ENCODE measurements at regions not wholly inside any gene's neighbourhood (a gene's known extent, or its start where the extent isn't known, plus 50 kb on each side); places are given as distances from the start of the nearest gene placed in this dataset.

GRCh38 chr6:95685822-95686221, 108.5 kb downstream of the MANEA start:
- no peak overlapping the region for H3K27ac ChIP-seq (ENCODE audit: low read length)
- H3K27me3 ChIP-seq (ENCODE audit: control insufficient read depth, insufficient read depth, low read length), result no peaks in the 10 kb centered on the region
- in situ Hi-C loops (cut with HindIII; ENCODE audit: low pct_unique_long_range_greater_than_20kb, low sequenced_read_pairs), result no loop called here
- CTCF ChIA-PET, result no interaction called here
- no peaks in the 10 kb centered on the region for H3K36me3 ChIP-seq (ENCODE audit: control insufficient read depth, insufficient read depth, low read length)
- H3K9me3 ChIP-seq (ENCODE audit: control insufficient read depth, insufficient read depth, low read depth, low read length), result no peaks in the 10 kb centered on the region
- ATAC-seq (no peak), DNase-seq (ENCODE audit: low read depth, low spot score) (no peak)
- TF ChIP-seq POLR2AphosphoS5 (IDR thresholded peaks at IDR 0.05; ENCODE audit: low read depth, low read length), result no peak
- TF ChIP-seq TCF7L2 (IDR thresholded peaks at IDR 0.05; ENCODE audit: low read depth, low read length), result no peak
- TF ChIP-seq SIN3A (IDR thresholded peaks at IDR 0.05; ENCODE audit: borderline replicate concordance, insufficient read depth, low read depth, low read length), result no peak
- no peak for TF ChIP-seq CTCF (IDR thresholded peaks at IDR 0.05)
- no peaks in the 10 kb centered on the region for H3K4me1 ChIP-seq (ENCODE audit: control insufficient read depth, insufficient read depth, low read length)
- intact Hi-C loops (cut with micrococcal nuclease; ENCODE audit: unreplicated experiment), result no loop called here
- BruUV-seq (replicated peaks), result no TSS peak
- POLR2A ChIA-PET, result interaction anchor here (0.6 kb wide), 1 partner anchor 255 kb away, joined by 3 read pairs; no protein-coding TSS in a partner anchor
- H3K4me3 ChIP-seq (ENCODE audit: low read depth in 2 of 2, low read length in 2 of 2), result no peak overlapping the region

- Histone ChIP-seq H3K4me3 (ENCODE audit: low read depth in 2 of 2, low read length in 2 of 2) (no peak overlapping the region), H3K27me3 (ENCODE audit: control insufficient read depth, insufficient read depth, low read length) (no peaks in the 10 kb centered on the region), H3K4me1 (ENCODE audit: control insufficient read depth, insufficient read depth, low read length) (no peaks in the 10 kb centered on the region), H3K36me3 (ENCODE audit: control insufficient read depth, insufficient read depth, low read length) (no peaks in the 10 kb centered on the region), H3K9me3 (ENCODE audit: control insufficient read depth, insufficient read depth, low read depth, low read length) (no peaks in the 10 kb centered on the region), H3K27ac (ENCODE audit: low read length) (no peak overlapping the region)
- DNase-seq (ENCODE audit: low read depth, low spot score) (no peak), ATAC-seq (no peak)
- no peak for TF ChIP-seq REST (IDR thresholded peaks at IDR 0.05; ENCODE audit: insufficient read depth in 1 of 2, low read depth in 2 of 2, low read length in 1 of 2)
- no peak for TF ChIP-seq POLR2AphosphoS5 (IDR thresholded peaks at IDR 0.05; ENCODE audit: low read depth, low read length)
- no peak for TF ChIP-seq TCF7L2 (IDR thresholded peaks at IDR 0.05; ENCODE audit: low read depth, low read length)
- no peak for TF ChIP-seq SIN3A (IDR thresholded peaks at IDR 0.05; ENCODE audit: borderline replicate concordance, insufficient read depth, low read depth, low read length)
- TF ChIP-seq CTCF (IDR thresholded peaks at IDR 0.05), result no peak
- BruUV-seq (replicated peaks), result no TSS peak
- POLR2A ChIA-PET, result no interaction called here
- in situ Hi-C loops (cut with HindIII; ENCODE audit: low pct_unique_long_range_greater_than_20kb, low sequenced_read_pairs) (no loop called here), intact Hi-C loops (cut with micrococcal nuclease; ENCODE audit: unreplicated experiment) (no loop called here)
- CTCF ChIA-PET, result no interaction called here
Measured at GRCh38 chr6:95686272-95686671, 108.9 kb downstream of the MANEA start.

All from Panc1 (cell line).